GM10248 (cell line): ENCODE measurements at regions not wholly inside any gene's neighbourhood (a gene's known extent, or its start where the extent isn't known, plus 50 kb on each side); places are given as distances from the start of the nearest gene placed in this dataset.

Source experiments
- CTCF ChIA-PET: fragments of 300-600 bp; sonication (Branson Sonifier 250); formaldehyde crosslinking; extraction: SDS; loops from one replicate; lab custom pipeline; 2021; ENCODE audit warnings: antibody characterized with exemption; lab: Yijun Ruan, JAX
- POLR2A ChIA-PET: fragments of 350-650 bp; sonication (Branson Sonifier 250); formaldehyde crosslinking; extraction: SDS; loops from one replicate; lab custom pipeline; 2020; ENCODE audit warnings: antibody characterized with exemption; lab: Yijun Ruan, JAX
- DNase-seq: peaks from one replicate; pipeline ENCODE4 v3.0.0; 2012; ENCODE audit errors: extremely low spot score
- TF ChIP-seq, protein P1 (sequence below): IDR thresholded peaks from 2 replicates; pipeline ENCODE4 v1.5.1; 2012; ENCODE audit warnings: mild to moderate bottlenecking, low read depth; ENCODE audit errors: extremely low read depth, missing control alignments, control extremely low read depth

DNA sequence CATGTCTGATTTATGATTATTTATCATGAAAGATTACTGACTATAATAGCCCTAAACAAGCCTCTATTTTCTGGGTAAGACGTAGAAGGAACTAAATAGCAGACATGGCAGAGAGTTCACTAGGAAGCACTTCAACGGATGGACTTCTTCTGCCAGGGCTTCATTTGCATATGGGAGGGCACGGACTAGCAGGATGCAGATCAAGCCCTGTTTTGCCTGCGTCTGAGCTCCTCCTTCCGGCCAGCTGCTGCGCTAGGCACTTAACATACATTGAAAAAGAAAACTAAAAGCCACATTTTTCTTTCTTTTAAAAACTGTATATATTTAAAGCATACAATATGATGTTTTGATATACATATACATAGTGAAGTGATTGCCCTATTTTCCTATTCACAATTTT is 340.0 kb upstream of the MEX3C start:
- ChIA-PET POLR2A (no interaction called here), CTCF (no interaction called here)
- TF ChIP-seq, protein P1, sequence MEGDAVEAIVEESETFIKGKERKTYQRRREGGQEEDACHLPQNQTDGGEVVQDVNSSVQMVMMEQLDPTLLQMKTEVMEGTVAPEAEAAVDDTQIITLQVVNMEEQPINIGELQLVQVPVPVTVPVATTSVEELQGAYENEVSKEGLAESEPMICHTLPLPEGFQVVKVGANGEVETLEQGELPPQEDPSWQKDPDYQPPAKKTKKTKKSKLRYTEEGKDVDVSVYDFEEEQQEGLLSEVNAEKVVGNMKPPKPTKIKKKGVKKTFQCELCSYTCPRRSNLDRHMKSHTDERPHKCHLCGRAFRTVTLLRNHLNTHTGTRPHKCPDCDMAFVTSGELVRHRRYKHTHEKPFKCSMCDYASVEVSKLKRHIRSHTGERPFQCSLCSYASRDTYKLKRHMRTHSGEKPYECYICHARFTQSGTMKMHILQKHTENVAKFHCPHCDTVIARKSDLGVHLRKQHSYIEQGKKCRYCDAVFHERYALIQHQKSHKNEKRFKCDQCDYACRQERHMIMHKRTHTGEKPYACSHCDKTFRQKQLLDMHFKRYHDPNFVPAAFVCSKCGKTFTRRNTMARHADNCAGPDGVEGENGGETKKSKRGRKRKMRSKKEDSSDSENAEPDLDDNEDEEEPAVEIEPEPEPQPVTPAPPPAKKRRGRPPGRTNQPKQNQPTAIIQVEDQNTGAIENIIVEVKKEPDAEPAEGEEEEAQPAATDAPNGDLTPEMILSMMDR: no peak
- DNase-seq: no peak

DNA sequence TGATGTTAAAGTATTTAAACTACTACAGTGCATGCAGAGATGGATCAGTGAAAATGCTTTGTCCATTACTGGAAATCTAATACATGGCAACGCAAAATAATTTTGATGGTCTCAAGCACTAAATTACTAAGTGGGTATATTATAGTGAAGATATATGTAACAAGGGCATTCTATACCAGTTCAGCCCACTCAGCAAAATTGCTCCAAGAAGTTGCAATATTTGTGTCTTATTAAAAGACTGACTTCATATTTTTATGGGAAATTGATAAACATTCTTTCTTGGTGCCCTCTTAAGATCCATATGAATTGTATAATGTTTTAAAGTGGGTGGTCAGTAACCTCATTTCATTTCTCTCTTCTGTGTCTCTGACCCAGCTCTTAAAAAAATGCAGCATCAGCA is 343.1 kb upstream of the MEX3C start:
- TF ChIP-seq, protein P1: no peak
- ChIA-PET CTCF (no interaction called here), POLR2A (no interaction called here)
- DNase-seq: no peak

DNA sequence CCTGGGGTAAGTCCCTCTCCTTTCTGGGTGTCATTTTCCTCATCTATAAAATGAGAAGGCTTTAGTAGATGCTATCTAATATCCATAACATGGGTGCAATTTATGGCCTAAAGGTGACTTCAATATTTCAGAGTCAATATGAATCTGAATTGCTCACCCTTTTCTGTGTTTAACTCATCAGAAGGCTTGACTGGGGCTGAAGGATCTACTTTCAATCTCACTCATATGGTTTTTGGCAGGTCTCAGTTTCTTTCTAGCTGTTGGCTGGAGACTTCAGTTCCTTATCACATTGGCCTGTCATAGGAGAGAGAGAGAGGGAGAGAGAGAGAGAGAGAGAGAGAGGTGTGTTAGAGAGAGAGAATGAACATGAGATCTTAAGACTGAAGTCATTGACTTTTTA is 343.7 kb upstream of the MEX3C start:
- CTCF ChIA-PET: no interaction called here
- no peak for DNase-seq
- TF ChIP-seq, protein P1: no peak
- POLR2A ChIA-PET: no interaction called here

DNA sequence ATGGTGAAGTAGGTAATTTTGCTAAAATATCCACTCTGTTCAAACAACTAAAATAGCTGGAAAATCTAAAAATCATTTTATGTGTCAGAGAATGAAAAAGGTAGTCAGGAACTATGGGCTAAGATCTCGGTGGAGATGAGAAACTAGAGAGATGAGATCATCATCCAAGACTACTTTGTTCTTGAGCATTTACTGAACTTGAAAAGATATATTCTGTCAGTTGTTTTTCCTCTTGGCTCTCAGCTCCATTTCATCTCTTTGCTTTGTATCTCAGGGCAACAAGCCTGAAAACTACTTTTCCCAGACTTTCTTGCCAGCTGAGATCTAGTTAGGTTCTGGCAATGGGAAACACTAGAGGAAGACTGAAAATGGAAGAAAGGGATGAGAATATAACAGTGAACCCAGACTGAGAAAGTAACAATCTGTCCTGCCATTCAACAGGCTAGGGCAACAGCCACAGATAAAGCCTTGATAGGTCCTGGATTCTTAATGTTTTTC is 346.2 kb upstream of the MEX3C start:
- ChIA-PET CTCF (no interaction called here), POLR2A (no interaction called here)
- TF ChIP-seq, protein P1: no peak

DNA sequence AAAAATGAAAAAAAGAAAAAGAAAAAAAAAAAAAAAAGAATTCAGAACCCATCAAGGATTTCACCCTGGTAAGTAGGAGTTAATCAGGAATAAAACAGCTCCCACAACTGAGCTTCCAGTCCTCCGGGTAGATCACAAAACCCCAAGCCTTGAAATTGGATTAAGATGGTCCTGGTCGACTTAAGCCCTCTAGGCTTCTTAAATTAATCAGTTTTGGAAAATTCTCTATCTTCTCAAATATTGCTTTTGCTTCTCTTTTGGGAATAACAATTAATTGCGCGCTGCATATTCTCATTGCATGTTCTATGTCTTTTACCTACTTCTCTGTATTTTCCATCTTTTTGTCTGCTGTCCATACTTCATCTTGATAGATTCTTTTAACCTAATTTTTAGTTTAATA is 348.0 kb upstream of the MEX3C start:
- ChIA-PET CTCF (no interaction called here), POLR2A (no interaction called here)
- TF ChIP-seq, protein P1: no peak
- DNase-seq: no peak

More for the DNA sequence above, 346.2 kb upstream of the MEX3C start:
- no peak for DNase-seq

DNA sequence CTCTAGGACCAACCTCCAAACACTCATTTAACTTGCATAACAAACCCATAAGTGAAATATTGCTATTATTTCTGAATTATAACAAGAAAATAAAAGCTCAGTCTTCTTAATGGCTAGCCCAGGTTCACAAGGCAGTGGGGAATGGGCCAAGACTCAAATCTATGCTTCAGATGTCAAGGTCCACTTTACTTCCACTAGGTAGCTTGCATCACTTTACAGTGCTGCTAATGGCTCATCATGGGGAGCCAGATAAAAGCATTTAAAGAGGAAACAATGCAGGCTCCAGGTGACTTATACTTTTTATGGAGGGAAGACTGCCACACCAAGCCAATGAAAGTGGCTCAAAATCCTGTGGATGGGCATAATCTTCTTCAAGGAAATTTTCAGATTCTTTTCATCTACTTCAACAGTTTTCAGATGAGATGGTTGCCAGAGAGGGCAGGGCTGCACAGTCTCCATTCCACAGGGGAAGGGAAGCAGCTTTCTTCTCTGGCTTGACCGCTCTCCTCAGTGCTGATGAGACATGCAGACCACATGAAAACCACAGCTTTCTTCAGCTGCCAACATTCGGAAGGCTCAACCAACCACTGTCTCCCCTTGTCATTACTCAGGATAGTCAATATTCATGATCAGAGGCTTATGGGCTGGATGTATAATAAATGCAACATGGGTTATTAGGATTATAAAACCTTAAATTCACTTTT is 361.9 kb upstream of the MEX3C start:
- no peak for DNase-seq
- POLR2A ChIA-PET: no interaction called here
- CTCF ChIA-PET: no interaction called here
- TF ChIP-seq, protein P1: no peak
